Liver (tissue), 3 donors: ENCODE measurements at regions not wholly inside any gene's neighbourhood (a gene's known extent, or its start where the extent isn't known, plus 50 kb on each side); places are given as distances from the start of the nearest gene placed in this dataset.

Experiments
- ATF3 ChIP-seq: IDR thresholded peaks from 2 replicates; pipeline ENCODE4 v1.6.1; 2016; ENCODE audit warnings: antibody characterized with exemption
- CTCF ChIP-seq: fragments of 150-350 bp; IDR thresholded peaks from 2 replicates; pipeline ENCODE4 v1.5.1; 2017; ENCODE audit warnings: improper control_type of control experiment, low read depth, low read length; ENCODE audit not compliant: missing input control
- GABPA ChIP-seq, 2 donors: IDR thresholded peaks in 1 of 2; conservative IDR thresholded peaks in 1 of 2; 2 replicates each; pipeline ENCODE4 v1.6.1; 2016; ENCODE audit warnings: antibody characterized with exemption in 2 of 2, mild to moderate bottlenecking in 1 of 2, moderate library complexity in 1 of 2
- HNF4A ChIP-seq, 2 donors: conservative IDR thresholded peaks; 2 replicates each; pipeline ENCODE4 v1.6.1; 2016; ENCODE audit warnings: antibody characterized with exemption in 2 of 2, mild to moderate bottlenecking in 2 of 2
- JUND ChIP-seq, 2 donors: IDR thresholded peaks; 2 replicates each; pipeline ENCODE4 v1.6.1; 2016; ENCODE audit warnings: antibody characterized with exemption in 2 of 2
- NR2F2 ChIP-seq: IDR thresholded peaks from 2 replicates; pipeline ENCODE4 v1.6.1; 2016; ENCODE audit warnings: antibody characterized with exemption
- RAD21 ChIP-seq, 2 donors: IDR thresholded peaks; 2 replicates each; pipeline ENCODE4 v1.6.1; 2016; ENCODE audit warnings: antibody characterized with exemption in 2 of 2, mild to moderate bottlenecking in 2 of 2
- SP1 ChIP-seq: IDR thresholded peaks from 2 replicates; pipeline ENCODE4 v1.6.1; 2018; ENCODE audit warnings: antibody characterized with exemption, mild to moderate bottlenecking
- TAF1 ChIP-seq: conservative IDR thresholded peaks from 2 replicates; pipeline ENCODE4 v1.6.1; 2016; ENCODE audit warnings: antibody characterized with exemption, mild to moderate bottlenecking
- YY1 ChIP-seq: IDR thresholded peaks from 2 replicates; pipeline ENCODE4 v1.6.1; 2016; ENCODE audit warnings: antibody characterized with exemption, mild to moderate bottlenecking
- TF ChIP-seq, protein P1 (sequence below): IDR thresholded peaks from 2 replicates; pipeline ENCODE4 v1.6.1; 2016; ENCODE audit warnings: antibody characterized with exemption
- TF ChIP-seq, protein P2 (sequence below): IDR thresholded peaks from 2 replicates; pipeline ENCODE4 v1.6.1; 2016; ENCODE audit warnings: antibody characterized with exemption, mild to moderate bottlenecking
- TF ChIP-seq, protein P3 (sequence below): IDR thresholded peaks from 2 replicates; pipeline ENCODE4 v1.6.1; 2016; ENCODE audit warnings: antibody characterized with exemption
- donor health status: healthy.
- donor health status: healthy.

DNA sequence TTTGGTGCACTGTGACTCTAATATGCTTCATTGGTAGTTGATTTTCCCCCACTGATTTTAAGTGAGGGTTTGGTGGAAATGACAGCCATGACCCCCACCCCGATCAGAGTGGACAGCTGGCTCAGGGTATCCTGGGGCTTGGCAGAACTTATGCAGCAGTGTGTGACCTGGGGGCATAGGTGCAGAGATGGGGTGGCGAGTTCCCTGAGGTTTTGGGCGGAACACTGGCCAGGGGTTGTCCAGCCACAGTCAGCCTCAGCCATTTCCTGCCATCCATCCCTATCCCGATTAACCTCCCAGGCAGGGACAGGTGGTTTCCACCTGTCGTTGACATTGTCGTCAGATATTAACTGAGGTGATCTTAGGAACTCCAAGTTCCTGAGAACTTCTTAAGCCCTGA, 155.8 kb upstream of the CHST15 start:
- TF ChIP-seq JUND (IDR thresholded peaks at IDR 0.05) (no peak), CTCF (no peak), RAD21 (IDR thresholded peaks at IDR 0.05) (no peak), ATF3 (no peak), HNF4A (conservative IDR thresholded peaks at IDR 0.05) (no peak), GABPA (IDR thresholded peaks at IDR 0.05 in 1 of 2, conservative IDR thresholded peaks at IDR 0.05 in 1 of 2) (no peak), TAF1 (no peak), YY1 (no peak), NR2F2 (no peak), SP1 (no peak)
- TF ChIP-seq, protein P1, sequence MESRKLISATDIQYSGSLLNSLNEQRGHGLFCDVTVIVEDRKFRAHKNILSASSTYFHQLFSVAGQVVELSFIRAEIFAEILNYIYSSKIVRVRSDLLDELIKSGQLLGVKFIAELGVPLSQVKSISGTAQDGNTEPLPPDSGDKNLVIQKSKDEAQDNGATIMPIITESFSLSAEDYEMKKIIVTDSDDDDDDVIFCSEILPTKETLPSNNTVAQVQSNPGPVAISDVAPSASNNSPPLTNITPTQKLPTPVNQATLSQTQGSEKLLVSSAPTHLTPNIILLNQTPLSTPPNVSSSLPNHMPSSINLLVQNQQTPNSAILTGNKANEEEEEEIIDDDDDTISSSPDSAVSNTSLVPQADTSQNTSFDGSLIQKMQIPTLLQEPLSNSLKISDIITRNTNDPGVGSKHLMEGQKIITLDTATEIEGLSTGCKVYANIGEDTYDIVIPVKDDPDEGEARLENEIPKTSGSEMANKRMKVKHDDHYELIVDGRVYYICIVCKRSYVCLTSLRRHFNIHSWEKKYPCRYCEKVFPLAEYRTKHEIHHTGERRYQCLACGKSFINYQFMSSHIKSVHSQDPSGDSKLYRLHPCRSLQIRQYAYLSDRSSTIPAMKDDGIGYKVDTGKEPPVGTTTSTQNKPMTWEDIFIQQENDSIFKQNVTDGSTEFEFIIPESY = no peak
- TF ChIP-seq, protein P2, sequence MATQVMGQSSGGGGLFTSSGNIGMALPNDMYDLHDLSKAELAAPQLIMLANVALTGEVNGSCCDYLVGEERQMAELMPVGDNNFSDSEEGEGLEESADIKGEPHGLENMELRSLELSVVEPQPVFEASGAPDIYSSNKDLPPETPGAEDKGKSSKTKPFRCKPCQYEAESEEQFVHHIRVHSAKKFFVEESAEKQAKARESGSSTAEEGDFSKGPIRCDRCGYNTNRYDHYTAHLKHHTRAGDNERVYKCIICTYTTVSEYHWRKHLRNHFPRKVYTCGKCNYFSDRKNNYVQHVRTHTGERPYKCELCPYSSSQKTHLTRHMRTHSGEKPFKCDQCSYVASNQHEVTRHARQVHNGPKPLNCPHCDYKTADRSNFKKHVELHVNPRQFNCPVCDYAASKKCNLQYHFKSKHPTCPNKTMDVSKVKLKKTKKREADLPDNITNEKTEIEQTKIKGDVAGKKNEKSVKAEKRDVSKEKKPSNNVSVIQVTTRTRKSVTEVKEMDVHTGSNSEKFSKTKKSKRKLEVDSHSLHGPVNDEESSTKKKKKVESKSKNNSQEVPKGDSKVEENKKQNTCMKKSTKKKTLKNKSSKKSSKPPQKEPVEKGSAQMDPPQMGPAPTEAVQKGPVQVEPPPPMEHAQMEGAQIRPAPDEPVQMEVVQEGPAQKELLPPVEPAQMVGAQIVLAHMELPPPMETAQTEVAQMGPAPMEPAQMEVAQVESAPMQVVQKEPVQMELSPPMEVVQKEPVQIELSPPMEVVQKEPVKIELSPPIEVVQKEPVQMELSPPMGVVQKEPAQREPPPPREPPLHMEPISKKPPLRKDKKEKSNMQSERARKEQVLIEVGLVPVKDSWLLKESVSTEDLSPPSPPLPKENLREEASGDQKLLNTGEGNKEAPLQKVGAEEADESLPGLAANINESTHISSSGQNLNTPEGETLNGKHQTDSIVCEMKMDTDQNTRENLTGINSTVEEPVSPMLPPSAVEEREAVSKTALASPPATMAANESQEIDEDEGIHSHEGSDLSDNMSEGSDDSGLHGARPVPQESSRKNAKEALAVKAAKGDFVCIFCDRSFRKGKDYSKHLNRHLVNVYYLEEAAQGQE = no peak
- TF ChIP-seq, protein P3, sequence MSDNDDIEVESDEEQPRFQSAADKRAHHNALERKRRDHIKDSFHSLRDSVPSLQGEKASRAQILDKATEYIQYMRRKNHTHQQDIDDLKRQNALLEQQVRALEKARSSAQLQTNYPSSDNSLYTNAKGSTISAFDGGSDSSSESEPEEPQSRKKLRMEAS = no peak
